Transverse colon (tissue), 4 donors: ENCODE measurements at regions not wholly inside any gene's neighbourhood (a gene's known extent, or its start where the extent isn't known, plus 50 kb on each side); places are given as distances from the start of the nearest gene placed in this dataset.

Experiments used
- EP300 ChIP-seq: sonication (generic); formaldehyde crosslinking; IDR thresholded peaks from one replicate; pipeline ENCODE4 v1.6.1; 2017; ENCODE audit warnings: antibody characterized with exemption, low read depth
- POLR2AphosphoS5 ChIP-seq, 3 donors: sonication (generic); formaldehyde crosslinking; IDR thresholded peaks; one replicate each; pipeline ENCODE4 v1.6.1; 2016; ENCODE audit warnings: antibody characterized with exemption in 3 of 3
- TF ChIP-seq, protein P1 (sequence below), 5 experiments: fragments of 200-600 bp in 3 of 5; fragments of 450-650 bp in 2 of 5; sonication (generic) in 3 of 5; IDR thresholded peaks; 1 replicate in 2 of 5; 2 replicates in 3 of 5; pipeline ENCODE4 v1.5.1; 2016 to 2017; ENCODE audit warnings: antibody characterized with exemption in 5 of 5, inconsistent platforms in 3 of 5, mild to moderate bottlenecking in 2 of 5, moderate library complexity in 1 of 5

DNA sequence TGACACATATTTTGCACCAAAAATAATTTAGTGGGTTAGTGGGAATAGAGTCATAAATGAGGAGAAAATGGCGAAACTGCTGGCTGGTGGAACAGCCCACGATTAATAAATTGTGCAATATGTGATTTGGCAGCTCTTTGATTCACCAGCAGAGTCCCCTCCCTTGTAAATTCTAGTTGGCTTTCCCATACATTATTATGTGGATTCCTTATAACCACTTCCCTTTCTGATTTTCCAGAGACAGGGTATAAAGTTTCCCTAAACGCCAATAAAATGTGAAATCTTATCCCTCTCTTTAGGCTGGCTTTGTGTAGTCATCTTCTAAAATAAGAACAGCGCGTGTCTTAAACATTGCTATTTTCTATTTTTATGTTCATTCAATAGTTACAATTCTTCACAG lies 149.4 kb upstream of the FERD3L start:
- TF ChIP-seq EP300: no peak
- TF ChIP-seq POLR2AphosphoS5 (IDR thresholded peaks at IDR 0.05): no peak
- TF ChIP-seq, protein P1, sequence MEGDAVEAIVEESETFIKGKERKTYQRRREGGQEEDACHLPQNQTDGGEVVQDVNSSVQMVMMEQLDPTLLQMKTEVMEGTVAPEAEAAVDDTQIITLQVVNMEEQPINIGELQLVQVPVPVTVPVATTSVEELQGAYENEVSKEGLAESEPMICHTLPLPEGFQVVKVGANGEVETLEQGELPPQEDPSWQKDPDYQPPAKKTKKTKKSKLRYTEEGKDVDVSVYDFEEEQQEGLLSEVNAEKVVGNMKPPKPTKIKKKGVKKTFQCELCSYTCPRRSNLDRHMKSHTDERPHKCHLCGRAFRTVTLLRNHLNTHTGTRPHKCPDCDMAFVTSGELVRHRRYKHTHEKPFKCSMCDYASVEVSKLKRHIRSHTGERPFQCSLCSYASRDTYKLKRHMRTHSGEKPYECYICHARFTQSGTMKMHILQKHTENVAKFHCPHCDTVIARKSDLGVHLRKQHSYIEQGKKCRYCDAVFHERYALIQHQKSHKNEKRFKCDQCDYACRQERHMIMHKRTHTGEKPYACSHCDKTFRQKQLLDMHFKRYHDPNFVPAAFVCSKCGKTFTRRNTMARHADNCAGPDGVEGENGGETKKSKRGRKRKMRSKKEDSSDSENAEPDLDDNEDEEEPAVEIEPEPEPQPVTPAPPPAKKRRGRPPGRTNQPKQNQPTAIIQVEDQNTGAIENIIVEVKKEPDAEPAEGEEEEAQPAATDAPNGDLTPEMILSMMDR (IDR thresholded peaks at IDR 0.05): no peak
